NCI-H345 treated with DMSO at 0.1 percent for 48 hours (cell line): ENCODE measurements at regions not wholly inside any gene's neighbourhood (a gene's known extent, or its start where the extent isn't known, plus 50 kb on each side); places are given as distances from the start of the nearest gene placed in this dataset.
A peak's percentile ranks its signal among the peaks of the same experiment; 100 is the strongest.

ENCODE experiments used
- DNase-seq: peaks from one replicate; lab custom pipeline; 2025; ENCODE audit not compliant: unreplicated experiment; lab: John Stamatoyannopoulos, UW

GRCh38 chr2:217451666-217452065 is 551.1 kb downstream of the TNS1 start:
- no peak for DNase-seq

- DNase-seq = no peak
Measured at GRCh38 chr2:217449444-217449843, 553.4 kb downstream of the TNS1 start.

GRCh38 chr2:217448860-217449259 is 553.9 kb downstream of the TNS1 start:
- no peak for DNase-seq

- DNase-seq = no peak
Measured at GRCh38 chr2:217445723-217446122, 557.1 kb downstream of the TNS1 start.

GRCh38 chr2:217444932-217445331 is 557.9 kb downstream of the TNS1 start:
- no peak for DNase-seq

GRCh38 chr2:217444509-217444908 is 558.3 kb downstream of the TNS1 start:
- DNase-seq = no peak

GRCh38 chr2:217443601-217444000 is 559.2 kb downstream of the TNS1 start:
- DNase-seq = no peak

- no peak for DNase-seq
Measured at GRCh38 chr2:217440000-217440399, 562.8 kb downstream of the TNS1 start.

GRCh38 chr2:217438821-217439220 is 564.0 kb downstream of the TNS1 start:
- no peak for DNase-seq

GRCh38 chr2:217438136-217438535 is 564.7 kb downstream of the TNS1 start:
- no peak for DNase-seq

- DNase-seq = no peak
Measured at GRCh38 chr2:217437290-217437870, 565.4 kb downstream of the TNS1 start.

- no peak for DNase-seq
Measured at GRCh38 chr2:217436386-217436785, 566.4 kb downstream of the TNS1 start.

- DNase-seq = peak; percentile 51
Measured at GRCh38 chr2:217434180-217434975, 568.4 kb downstream of the TNS1 start.

GRCh38 chr2:217433522-217433921 is 569.3 kb downstream of the TNS1 start:
- no peak for DNase-seq

- DNase-seq = no peak
Measured at GRCh38 chr2:217431577-217432269, 571.1 kb downstream of the TNS1 start.

- DNase-seq = no peak
Measured at GRCh38 chr2:217430916-217431576, 571.2 kb upstream of the TNP1 start.

- no peak for DNase-seq
Measured at GRCh38 chr2:217429981-217430500, 570.2 kb upstream of the TNP1 start.

- DNase-seq = no peak
Measured at GRCh38 chr2:217421834-217422233, 562.0 kb upstream of the TNP1 start.

GRCh38 chr2:217420854-217421253 is 561.0 kb upstream of the TNP1 start:
- DNase-seq = no peak

GRCh38 chr2:217419055-217419671 is 559.3 kb upstream of the TNP1 start:
- no peak for DNase-seq

- no peak for DNase-seq
Measured at GRCh38 chr2:217418544-217418943, 558.7 kb upstream of the TNP1 start.
